ENCODE measurements at regions not wholly inside any gene's neighbourhood (a gene's known extent, or its start where the extent isn't known, plus 50 kb on each side); places are given as distances from the start of the nearest gene placed in this dataset.

GRCh38 chr1:8206391-8206790 lies 111.5 kb upstream of the SLC45A1 start:
- TF ChIP-seq ZFX (IDR thresholded peaks at IDR 0.05) (no peak), CTCF (conservative IDR thresholded peaks at IDR 0.05) (no peak)
